ENCODE measurements at regions not wholly inside any gene's neighbourhood (a gene's known extent, or its start where the extent isn't known, plus 50 kb on each side); places are given as distances from the start of the nearest gene placed in this dataset.
"Not testable (repeated sequence)": the region's sequence is repeated elsewhere in the genome, so short reads cannot be mapped to it uniquely, and the experiment has no call there.

DNA sequence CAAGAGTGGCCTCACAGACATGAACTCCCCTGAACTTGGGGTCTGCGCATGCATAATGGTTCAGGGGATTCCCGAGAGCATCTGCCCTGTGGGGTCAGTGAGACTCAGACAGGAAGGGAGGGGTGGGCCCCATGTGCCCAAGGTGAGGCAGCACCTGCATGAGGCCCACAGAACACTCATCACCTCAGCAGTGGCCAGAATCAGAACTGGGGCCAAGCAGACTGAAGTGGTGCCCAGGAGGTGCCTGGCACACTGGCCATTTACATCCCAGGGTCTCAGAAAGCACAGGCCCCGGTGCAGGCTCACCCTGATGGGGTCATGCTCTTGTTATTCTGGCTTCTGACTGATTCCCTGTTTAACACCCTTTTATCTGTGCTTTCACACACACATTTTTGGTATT lies 77.4 kb upstream of the C15orf39 start:
- ATAC-seq; BruUV-seq (replicated peaks): not testable (repeated sequence)
- 81% methylated on average over 2 of the region's 3 CpGs for WGBS (ENCODE audit: low lambda C conversion rate)

GRCh38 chr15:75125935-75126334 lies 75.7 kb upstream of the C15orf39 start:
- intact Hi-C loops (cut with micrococcal nuclease; ENCODE audit: unreplicated experiment) (loop anchor here (1.0 kb wide), 1 partner anchor 24 kb away; no protein-coding TSS in a partner anchor), in situ Hi-C loops (cut with HindIII; ENCODE audit: extremely low pct_ligation_motif_present, low pct_unique_long_range_greater_than_20kb) (no loop called here)
- no peak for DNase-seq (ENCODE audit: low spot score)
- POLR2A ChIA-PET, result interaction anchor here (1.0 to 1.2 kb wide), 2 partner anchors 14 to 75 kb away, joined by 3 read pairs; partner anchors contain the start of gene C15orf39
- Histone ChIP-seq H3K36me3 (replicated peaks in 1 of 2; ENCODE audit: control insufficient read depth in 1 of 2, insufficient read depth in 2 of 2, low read length in 2 of 2) (no peaks in the 10 kb centered on the region), H3K27me3 (ENCODE audit: control insufficient read depth in 1 of 2, insufficient read depth in 2 of 2, low read length in 2 of 2) (no peaks in the 10 kb centered on the region), H4K20me1 (ENCODE audit: insufficient read depth, low read length) (no peaks in the 10 kb centered on the region), H3K79me2 (ENCODE audit: insufficient read depth, low read length) (no peaks in the 10 kb centered on the region), H3K4me1 (ENCODE audit: insufficient read depth, low read length) (peaks cover 45% of the 10 kb centered on the region), H3K9ac (ENCODE audit: insufficient read depth, low read depth, low read length) (no peak overlapping the region), H3K4me2 (ENCODE audit: low read depth, low read length) (no peak overlapping the region), H3K27ac (ENCODE audit: extremely low read length, insufficient read depth, low read length) (no peak overlapping the region), H3K9me3 (ENCODE audit: low read length) (no peaks in the 10 kb centered on the region), H2AFZ (ENCODE audit: low read length) (no peak overlapping the region), H3K4me3 (replicated peaks in 1 of 3; ENCODE audit: insufficient read depth in 1 of 3, low read depth in 2 of 3, low read length in 3 of 3) (no peak overlapping the region)
- CTCF ChIA-PET (ENCODE audit: low intra/inter-chr PET ratio, low total read pairs), result no interaction called here
- no TSS peak for BruUV-seq (replicated peaks)
- no peak for TF ChIP-seq GTF2F1 (IDR thresholded peaks at IDR 0.05; ENCODE audit: low read length)
- TF ChIP-seq ZNF772 (CRISPR knock-in tag; IDR thresholded peaks at IDR 0.05), result no peak
- no peak for FAIRE-seq
- 91% methylated on average over 5 of the region's 5 CpGs for whole genome bisulfite sequencing (ENCODE audit: low lambda C conversion rate)
- no peak for ATAC-seq

More for the DNA sequence above, 77.4 kb upstream of the C15orf39 start:
- FAIRE-seq; in situ Hi-C loops (cut with HindIII; ENCODE audit: extremely low pct_ligation_motif_present, low pct_unique_long_range_greater_than_20kb); H3K79me2 ChIP-seq (ENCODE audit: insufficient read depth, low read length); H3K27ac ChIP-seq (ENCODE audit: extremely low read length, insufficient read depth, low read length); DNase-seq (ENCODE audit: low spot score); H3K9me3 ChIP-seq (ENCODE audit: low read length); H3K27me3 ChIP-seq (ENCODE audit: control insufficient read depth in 1 of 2, insufficient read depth in 2 of 2, low read length in 2 of 2); POLR2A ChIA-PET; H3K4me2 ChIP-seq (ENCODE audit: low read depth, low read length); H3K9ac ChIP-seq (ENCODE audit: insufficient read depth, low read depth, low read length); H2AFZ ChIP-seq (ENCODE audit: low read length); H3K36me3 ChIP-seq (replicated peaks in 1 of 2; ENCODE audit: control insufficient read depth in 1 of 2, insufficient read depth in 2 of 2, low read length in 2 of 2); H3K4me3 ChIP-seq (replicated peaks in 1 of 3; ENCODE audit: insufficient read depth in 1 of 3, low read depth in 2 of 3, low read length in 3 of 3); CTCF ChIA-PET (ENCODE audit: low intra/inter-chr PET ratio, low total read pairs); H4K20me1 ChIP-seq (ENCODE audit: insufficient read depth, low read length): not testable (repeated sequence)
- TF ChIP-seq, protein P1, sequence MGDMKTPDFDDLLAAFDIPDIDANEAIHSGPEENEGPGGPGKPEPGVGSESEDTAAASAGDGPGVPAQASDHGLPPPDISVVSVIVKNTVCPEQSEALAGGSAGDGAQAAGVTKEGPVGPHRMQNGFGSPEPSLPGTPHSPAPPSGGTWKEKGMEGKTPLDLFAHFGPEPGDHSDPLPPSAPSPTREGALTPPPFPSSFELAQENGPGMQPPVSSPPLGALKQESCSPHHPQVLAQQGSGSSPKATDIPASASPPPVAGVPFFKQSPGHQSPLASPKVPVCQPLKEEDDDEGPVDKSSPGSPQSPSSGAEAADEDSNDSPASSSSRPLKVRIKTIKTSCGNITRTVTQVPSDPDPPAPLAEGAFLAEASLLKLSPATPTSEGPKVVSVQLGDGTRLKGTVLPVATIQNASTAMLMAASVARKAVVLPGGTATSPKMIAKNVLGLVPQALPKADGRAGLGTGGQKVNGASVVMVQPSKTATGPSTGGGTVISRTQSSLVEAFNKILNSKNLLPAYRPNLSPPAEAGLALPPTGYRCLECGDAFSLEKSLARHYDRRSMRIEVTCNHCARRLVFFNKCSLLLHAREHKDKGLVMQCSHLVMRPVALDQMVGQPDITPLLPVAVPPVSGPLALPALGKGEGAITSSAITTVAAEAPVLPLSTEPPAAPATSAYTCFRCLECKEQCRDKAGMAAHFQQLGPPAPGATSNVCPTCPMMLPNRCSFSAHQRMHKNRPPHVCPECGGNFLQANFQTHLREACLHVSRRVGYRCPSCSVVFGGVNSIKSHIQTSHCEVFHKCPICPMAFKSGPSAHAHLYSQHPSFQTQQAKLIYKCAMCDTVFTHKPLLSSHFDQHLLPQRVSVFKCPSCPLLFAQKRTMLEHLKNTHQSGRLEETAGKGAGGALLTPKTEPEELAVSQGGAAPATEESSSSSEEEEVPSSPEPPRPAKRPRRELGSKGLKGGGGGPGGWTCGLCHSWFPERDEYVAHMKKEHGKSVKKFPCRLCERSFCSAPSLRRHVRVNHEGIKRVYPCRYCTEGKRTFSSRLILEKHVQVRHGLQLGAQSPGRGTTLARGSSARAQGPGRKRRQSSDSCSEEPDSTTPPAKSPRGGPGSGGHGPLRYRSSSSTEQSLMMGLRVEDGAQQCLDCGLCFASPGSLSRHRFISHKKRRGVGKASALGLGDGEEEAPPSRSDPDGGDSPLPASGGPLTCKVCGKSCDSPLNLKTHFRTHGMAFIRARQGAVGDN (CRISPR knock-in tag; IDR thresholded peaks at IDR 0.05), result peak; percentile 38; the same call in 1 of the 2 replicates
- peaks cover 40% of the 10 kb centered on the region for H3K4me1 ChIP-seq (ENCODE audit: insufficient read depth, low read length)
- intact Hi-C loops (cut with micrococcal nuclease; ENCODE audit: unreplicated experiment), result loop anchor here (5.0 kb wide), 1 partner anchor 82 kb away; no protein-coding TSS in a partner anchor

All from HepG2 (cell line).